ENCODE measurements at regions not wholly inside any gene's neighbourhood (a gene's known extent, or its start where the extent isn't known, plus 50 kb on each side); places are given as distances from the start of the nearest gene placed in this dataset.

- Mint-ChIP-seq H3K27ac (ENCODE audit: unreplicated experiment) (no peak overlapping the region), H3K4me1 (peaks cover 33% of the 10 kb centered on the region), H3K9me3 (peaks cover 14% of the 10 kb centered on the region), H3K36me3 (ENCODE audit: low read depth) (peaks cover 13% of the 10 kb centered on the region), H3K4me3 (no peak overlapping the region), H3K27me3 (ENCODE audit: low read depth) (no peaks in the 10 kb centered on the region)
- DNase-seq (ENCODE audit: low read depth, low spot score): no peak
- TF ChIP-seq CTCF (conservative IDR thresholded peaks at IDR 0.05): peak; percentile 88
These were observed 201.7 kb downstream of the NRIP1 start for GRCh38 chr21:14862794-14863720.

- H3K9me3 Mint-ChIP-seq: peaks cover 16% of the 10 kb centered on the region
- no peak overlapping the region for H3K4me3 Mint-ChIP-seq
- DNase-seq (ENCODE audit: low read depth, low spot score): no peak
- no peak for TF ChIP-seq CTCF (conservative IDR thresholded peaks at IDR 0.05)
- peaks cover 8% of the 10 kb centered on the region for H3K4me1 Mint-ChIP-seq
- H3K27ac Mint-ChIP-seq (ENCODE audit: unreplicated experiment): no peak overlapping the region
- H3K27me3 Mint-ChIP-seq (ENCODE audit: low read depth): no peaks in the 10 kb centered on the region
- peaks cover 15% of the 10 kb centered on the region for H3K36me3 Mint-ChIP-seq (ENCODE audit: low read depth)
These were observed 206.5 kb downstream of the NRIP1 start for GRCh38 chr21:14858311-14858710.

GRCh38 chr21:14857529-14857928 is 207.3 kb downstream of the NRIP1 start:
- Mint-ChIP-seq H3K9me3 (peaks cover 16% of the 10 kb centered on the region), H3K27ac (ENCODE audit: unreplicated experiment) (no peak overlapping the region), H3K27me3 (ENCODE audit: low read depth) (no peaks in the 10 kb centered on the region), H3K4me1 (peaks cover 8% of the 10 kb centered on the region), H3K36me3 (ENCODE audit: low read depth) (peaks cover 15% of the 10 kb centered on the region), H3K4me3 (no peak overlapping the region)
- no peak for DNase-seq (ENCODE audit: low read depth, low spot score)
- TF ChIP-seq CTCF (conservative IDR thresholded peaks at IDR 0.05): no peak

GRCh38 chr21:14850394-14850793 is 214.4 kb downstream of the NRIP1 start:
- H3K27ac Mint-ChIP-seq (ENCODE audit: unreplicated experiment): no peak overlapping the region
- H3K4me1 Mint-ChIP-seq: no peaks in the 10 kb centered on the region
- H3K27me3 Mint-ChIP-seq (ENCODE audit: low read depth): no peaks in the 10 kb centered on the region
- H3K9me3 Mint-ChIP-seq: peaks cover 13% of the 10 kb centered on the region
- DNase-seq (ENCODE audit: low read depth, low spot score): no peak
- no peak for TF ChIP-seq CTCF (conservative IDR thresholded peaks at IDR 0.05)
- peaks cover 15% of the 10 kb centered on the region for H3K36me3 Mint-ChIP-seq (ENCODE audit: low read depth)
- no peak overlapping the region for H3K4me3 Mint-ChIP-seq

GRCh38 chr21:14846621-14847020 is 218.2 kb downstream of the NRIP1 start:
- DNase-seq (ENCODE audit: low read depth, low spot score): no peak
- Mint-ChIP-seq H3K36me3 (ENCODE audit: low read depth) (peaks cover 26% of the 10 kb centered on the region), H3K9me3 (peaks cover 23% of the 10 kb centered on the region), H3K4me1 (no peaks in the 10 kb centered on the region), H3K27me3 (ENCODE audit: low read depth) (no peaks in the 10 kb centered on the region), H3K27ac (ENCODE audit: unreplicated experiment) (no peak overlapping the region), H3K4me3 (no peak overlapping the region)
- no peak for TF ChIP-seq CTCF (conservative IDR thresholded peaks at IDR 0.05)
